Pons (tissue), 1 donor: ENCODE measurements at regions not wholly inside any gene's neighbourhood (a gene's known extent, or its start where the extent isn't known, plus 50 kb on each side); places are given as distances from the start of the nearest gene placed in this dataset.

Experiments used
- DNase-seq: peaks from one replicate; pipeline ENCODE4 v3.0.0-alpha.2; 2016; ENCODE audit warnings: low spot score

- DNase-seq, result no peak
Observed at GRCh38 chr9:126017758-126018157, 270.6 kb downstream of the PBX3 start.

GRCh38 chr9:126020836-126021235, 273.7 kb downstream of the PBX3 start:
- no peak for DNase-seq

- DNase-seq, result no peak
Observed at GRCh38 chr9:126023962-126024361, 276.8 kb downstream of the PBX3 start.

GRCh38 chr9:126024581-126025230, 277.5 kb downstream of the PBX3 start:
- no peak for DNase-seq

- no peak for DNase-seq
Observed at GRCh38 chr9:126025991-126026390, 278.8 kb downstream of the PBX3 start.

GRCh38 chr9:126027566-126027965, 280.4 kb downstream of the PBX3 start:
- no peak for DNase-seq

GRCh38 chr9:126028746-126029145, 281.6 kb downstream of the PBX3 start:
- no peak for DNase-seq

- DNase-seq, result no peak
Observed at GRCh38 chr9:126030716-126031115, 283.5 kb downstream of the PBX3 start.

- DNase-seq, result no peak
Observed at GRCh38 chr9:126031116-126031515, 283.9 kb downstream of the PBX3 start.

GRCh38 chr9:126032135-126032534, 285.0 kb downstream of the PBX3 start:
- no peak for DNase-seq

- no peak for DNase-seq
Observed at GRCh38 chr9:126033318-126033717, 286.1 kb downstream of the PBX3 start.

- no peak for DNase-seq
Observed at GRCh38 chr9:126033956-126034355, 286.8 kb downstream of the PBX3 start.

GRCh38 chr9:126036881-126037291, 289.7 kb downstream of the PBX3 start:
- DNase-seq, result no peak

- DNase-seq, result no peak
Observed at GRCh38 chr9:126038790-126039189, 287.8 kb upstream of the MVB12B start.

- no peak for DNase-seq
Observed at GRCh38 chr9:126043681-126044080, 282.9 kb upstream of the MVB12B start.

- DNase-seq, result no peak
Observed at GRCh38 chr9:126049088-126049487, 277.5 kb upstream of the MVB12B start.

GRCh38 chr9:126049896-126050604, 276.6 kb upstream of the MVB12B start:
- DNase-seq, result no peak

- DNase-seq, result no peak
Observed at GRCh38 chr9:126050605-126050990, 276.0 kb upstream of the MVB12B start.

- DNase-seq, result no peak
Observed at GRCh38 chr9:126051446-126052130, 275.0 kb upstream of the MVB12B start.

GRCh38 chr9:126052791-126053190, 273.8 kb upstream of the MVB12B start:
- DNase-seq, result no peak

- no peak for DNase-seq
Observed at GRCh38 chr9:126053913-126054312, 272.7 kb upstream of the MVB12B start.

- no peak for DNase-seq
Observed at GRCh38 chr9:126055381-126055985, 271.1 kb upstream of the MVB12B start.
